AG04450 (cell line): ENCODE measurements at regions not wholly inside any gene's neighbourhood (a gene's known extent, or its start where the extent isn't known, plus 50 kb on each side); places are given as distances from the start of the nearest gene placed in this dataset.

Source experiments
- CTCF ChIA-PET: fragments of 300-600, 350-600 bp; formaldehyde crosslinking; extraction: SDS; loops from one replicate; lab custom pipeline; 2022; ENCODE audit warnings: antibody characterized with exemption, inconsistent platforms; lab: Charles Lee
- POLR2A ChIA-PET: fragments of 350-600 bp; formaldehyde crosslinking; extraction: SDS; loops from one replicate; lab custom pipeline; 2021; ENCODE audit warnings: antibody characterized with exemption, inconsistent platforms; lab: Yijun Ruan, JAX
- DNase-seq: peaks from one replicate; pipeline ENCODE4 v3.0.0-alpha.2; 2011; ENCODE audit warnings: low read depth, low spot score
- H3K27ac ChIP-seq: one replicate; pipeline ENCODE4 v1.5.1; 2012; ENCODE audit warnings: low read depth, low read length, control low read depth
- H3K27me3 ChIP-seq: one replicate; pipeline ENCODE4 v1.6.0; 2012; ENCODE audit warnings: low read length; ENCODE audit not compliant: control insufficient read depth, insufficient read depth
- H3K4me3 ChIP-seq: 2 replicates; pipeline ENCODE4 v1.5.1; 2011; ENCODE audit warnings: mild to moderate bottlenecking, low read depth, low read length, control low read depth
- H3K9me3 ChIP-seq: 2 replicates; pipeline ENCODE4 v1.5.1; 2012; ENCODE audit warnings: low read length; ENCODE audit not compliant: control insufficient read depth, insufficient read depth
- CTCF ChIP-seq: IDR thresholded peaks from 2 replicates; pipeline ENCODE4 v1.5.1; 2011; ENCODE audit warnings: low read depth, low read length, control low read depth, inconsistent platforms

DNA sequence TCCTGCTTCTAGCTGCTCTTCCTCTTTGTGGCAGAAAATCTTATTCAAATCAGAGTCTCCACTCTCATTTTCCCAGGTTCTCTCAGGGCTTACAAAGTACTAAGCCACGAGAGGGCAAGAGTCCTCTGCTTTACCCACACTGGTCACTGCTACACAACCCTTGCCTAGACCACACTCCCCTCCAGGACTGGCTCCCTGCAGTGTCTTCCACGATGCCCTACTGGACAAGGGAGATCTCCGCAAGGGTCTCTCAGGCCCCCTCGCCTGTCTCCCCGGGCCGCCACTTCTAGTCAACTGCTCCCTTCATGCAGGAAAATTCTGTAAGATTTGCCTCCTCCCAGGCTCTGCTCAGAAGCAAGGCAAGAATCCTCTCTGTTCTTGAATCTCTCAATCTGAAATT, 319.6 kb downstream of the RRAGC start:
- no peak for TF ChIP-seq CTCF
- no peak for DNase-seq
- POLR2A ChIA-PET: no interaction called here
- Histone ChIP-seq H3K9me3 (no peaks in the 10 kb centered on the region), H3K27me3 (no peaks in the 10 kb centered on the region), H3K4me3 (no peak overlapping the region), H3K27ac (no peak overlapping the region)
- CTCF ChIA-PET: no interaction called here

GRCh38 chr1:38538834-38539233, 320.7 kb downstream of the RRAGC start:
- DNase-seq: no peak
- H3K27ac ChIP-seq: no peak overlapping the region
- no peak for TF ChIP-seq CTCF
- ChIA-PET POLR2A (no interaction called here), CTCF (no interaction called here)
- H3K27me3 ChIP-seq: no peaks in the 10 kb centered on the region
- no peak overlapping the region for H3K4me3 ChIP-seq
- H3K9me3 ChIP-seq: no peaks in the 10 kb centered on the region

- no peak overlapping the region for H3K27ac ChIP-seq
- ChIA-PET CTCF (no interaction called here), POLR2A (no interaction called here)
- H3K4me3 ChIP-seq: no peak overlapping the region
- H3K9me3 ChIP-seq: no peaks in the 10 kb centered on the region
- no peaks in the 10 kb centered on the region for H3K27me3 ChIP-seq
- no peak for DNase-seq
- no peak for TF ChIP-seq CTCF
Measured at GRCh38 chr1:38536089-38536488, 323.5 kb downstream of the RRAGC start.

DNA sequence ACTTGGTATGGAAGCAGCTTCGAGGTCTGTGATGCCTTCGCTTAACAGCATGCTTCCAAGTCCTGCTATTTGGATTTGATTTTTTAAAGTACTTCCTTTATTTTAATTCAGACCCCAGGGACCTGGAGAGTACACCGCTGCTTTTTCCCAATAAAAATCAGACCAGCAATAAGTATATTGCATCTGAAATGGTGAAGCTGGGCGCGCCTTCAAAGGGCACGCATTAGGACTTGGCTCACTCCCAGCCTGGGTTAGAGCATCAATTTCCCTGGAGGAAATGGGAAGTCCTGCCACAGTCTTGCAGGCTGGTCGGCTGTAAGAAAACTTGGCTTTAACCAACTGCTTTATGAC, 325.1 kb downstream of the RRAGC start:
- no peaks in the 10 kb centered on the region; the same call in 1 of the 2 replicates for H3K9me3 ChIP-seq
- no peak for TF ChIP-seq CTCF
- no peak overlapping the region for H3K4me3 ChIP-seq
- CTCF ChIA-PET: no interaction called here
- H3K27me3 ChIP-seq: no peaks in the 10 kb centered on the region
- POLR2A ChIA-PET: no interaction called here
- no peak overlapping the region for H3K27ac ChIP-seq
- no peak for DNase-seq

DNA sequence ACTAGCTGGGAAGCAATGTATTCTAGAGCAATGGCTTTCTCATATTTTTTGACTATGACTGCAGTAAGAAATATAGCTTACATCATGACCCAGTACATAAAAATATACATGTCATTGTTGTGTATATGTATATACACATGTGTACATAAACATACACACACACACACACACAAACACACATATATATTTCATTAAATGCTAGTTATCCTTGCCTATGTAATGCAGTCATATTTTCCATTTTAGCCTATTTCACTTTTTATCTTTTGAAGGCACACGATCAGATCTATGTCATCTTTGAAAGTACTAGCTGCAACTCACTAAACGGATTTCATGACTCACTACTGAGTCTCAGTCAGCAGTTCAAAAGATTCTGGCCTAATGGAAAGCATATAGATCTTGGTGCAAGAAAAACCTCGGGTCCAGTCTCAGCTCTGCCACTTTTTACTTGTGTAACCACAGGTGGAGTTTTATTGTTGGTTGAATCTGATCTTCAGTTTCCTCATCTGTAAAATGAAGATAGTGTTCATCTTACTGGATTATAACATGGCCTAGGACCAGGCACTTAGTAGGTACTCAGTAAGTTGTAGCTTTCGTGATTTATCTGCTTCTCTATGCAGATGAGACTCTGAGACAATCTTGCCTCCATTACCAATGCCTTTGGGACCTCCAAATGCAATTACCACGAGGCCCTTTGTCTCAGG, 325.6 kb downstream of the RRAGC start:
- Histone ChIP-seq H3K9me3 (no peaks in the 10 kb centered on the region; the same call in 1 of the 2 replicates), H3K27me3 (no peaks in the 10 kb centered on the region), H3K4me3 (no peak overlapping the region), H3K27ac (no peak overlapping the region)
- no peak for DNase-seq
- no peak for TF ChIP-seq CTCF
- CTCF ChIA-PET: no interaction called here
- POLR2A ChIA-PET: no interaction called here
